Endothelial cell (in vitro differentiated cells): ENCODE measurements at regions not wholly inside any gene's neighbourhood (a gene's known extent, or its start where the extent isn't known, plus 50 kb on each side); places are given as distances from the start of the nearest gene placed in this dataset.

Source experiments
- DNase-seq: peaks from one replicate; pipeline ENCODE4 v3.0.0; 2021; ENCODE audit warnings: low spot score
- H3K27ac Mint-ChIP-seq: one replicate; pipeline ENCODE4 v1.8.0; 2021; ENCODE audit warnings: mixed read lengths, inconsistent platforms; ENCODE audit not compliant: unreplicated experiment
- H3K27me3 Mint-ChIP-seq: one replicate; pipeline ENCODE4 v1.8.0; 2021; ENCODE audit warnings: mild to moderate bottlenecking, moderate library complexity, mixed read lengths, inconsistent platforms; ENCODE audit not compliant: unreplicated experiment
- H3K36me3 Mint-ChIP-seq: one replicate; pipeline ENCODE4 v1.8.0; 2021; ENCODE audit warnings: mild to moderate bottlenecking, low read depth, mixed read lengths, inconsistent platforms; ENCODE audit not compliant: unreplicated experiment
- H3K4me1 Mint-ChIP-seq: one replicate; pipeline ENCODE4 v1.8.0; 2021; ENCODE audit warnings: mild to moderate bottlenecking, mixed read lengths, inconsistent platforms; ENCODE audit not compliant: unreplicated experiment
- H3K4me3 Mint-ChIP-seq: one replicate; pipeline ENCODE4 v1.8.0; 2021; ENCODE audit warnings: mild to moderate bottlenecking, mixed read lengths, inconsistent platforms; ENCODE audit not compliant: unreplicated experiment
- H3K9me3 Mint-ChIP-seq: one replicate; pipeline ENCODE4 v1.8.0; 2021; ENCODE audit warnings: mixed read lengths, inconsistent platforms; ENCODE audit not compliant: unreplicated experiment
- CTCF ChIP-seq: fragments of 200-600 bp; sonication (generic); IDR thresholded peaks from one replicate; pipeline ENCODE4 v1.5.0; 2021; ENCODE audit warnings: antibody characterized with exemption; ENCODE audit not compliant: unreplicated experiment

GRCh38 chr2:80894486-80894885 is 589.9 kb upstream of the LRRTM1 start:
- H3K9me3 Mint-ChIP-seq: no peaks in the 10 kb centered on the region
- no peak overlapping the region for H3K27ac Mint-ChIP-seq
- no peaks in the 10 kb centered on the region for H3K27me3 Mint-ChIP-seq
- H3K4me1 Mint-ChIP-seq: no peaks in the 10 kb centered on the region
- no peak overlapping the region for H3K4me3 Mint-ChIP-seq
- H3K36me3 Mint-ChIP-seq: no peaks in the 10 kb centered on the region
- no peak for TF ChIP-seq CTCF
- DNase-seq: no peak

GRCh38 chr2:80893711-80894110 is 589.2 kb upstream of the LRRTM1 start:
- Mint-ChIP-seq H3K9me3 (no peaks in the 10 kb centered on the region), H3K4me1 (no peaks in the 10 kb centered on the region), H3K4me3 (no peak overlapping the region), H3K36me3 (no peaks in the 10 kb centered on the region), H3K27ac (no peak overlapping the region), H3K27me3 (no peaks in the 10 kb centered on the region)
- TF ChIP-seq CTCF: no peak
- DNase-seq: no peak

- no peak for TF ChIP-seq CTCF
- no peaks in the 10 kb centered on the region for H3K27me3 Mint-ChIP-seq
- H3K4me1 Mint-ChIP-seq: peaks cover 4% of the 10 kb centered on the region
- H3K4me3 Mint-ChIP-seq: no peak overlapping the region
- no peak overlapping the region for H3K27ac Mint-ChIP-seq
- DNase-seq: no peak
- H3K36me3 Mint-ChIP-seq: no peaks in the 10 kb centered on the region
- no peaks in the 10 kb centered on the region for H3K9me3 Mint-ChIP-seq
Observed at GRCh38 chr2:80889009-80889408, 584.5 kb upstream of the LRRTM1 start.

GRCh38 chr2:80887841-80888378 is 583.4 kb upstream of the LRRTM1 start:
- H3K36me3 Mint-ChIP-seq: no peaks in the 10 kb centered on the region

GRCh38 chr2:80874374-80874773 is 569.8 kb upstream of the LRRTM1 start:
- DNase-seq: no peak
- Mint-ChIP-seq H3K9me3 (no peaks in the 10 kb centered on the region), H3K36me3 (no peaks in the 10 kb centered on the region), H3K27ac (no peak overlapping the region), H3K4me3 (no peak overlapping the region), H3K4me1 (no peaks in the 10 kb centered on the region), H3K27me3 (peaks cover 2% of the 10 kb centered on the region)
- TF ChIP-seq CTCF: no peak

More at GRCh38 chr2:80887841-80888378, 583.4 kb upstream of the LRRTM1 start:
- no peaks in the 10 kb centered on the region for H3K9me3 Mint-ChIP-seq
- no peak overlapping the region for H3K4me3 Mint-ChIP-seq
- peaks cover 2% of the 10 kb centered on the region for H3K27me3 Mint-ChIP-seq
- DNase-seq: no peak
- H3K4me1 Mint-ChIP-seq: peaks cover 4% of the 10 kb centered on the region
- no peak overlapping the region for H3K27ac Mint-ChIP-seq
- TF ChIP-seq CTCF: no peak
